ENCODE measurements at regions not wholly inside any gene's neighbourhood (a gene's known extent, or its start where the extent isn't known, plus 50 kb on each side); places are given as distances from the start of the nearest gene placed in this dataset.

DNA sequence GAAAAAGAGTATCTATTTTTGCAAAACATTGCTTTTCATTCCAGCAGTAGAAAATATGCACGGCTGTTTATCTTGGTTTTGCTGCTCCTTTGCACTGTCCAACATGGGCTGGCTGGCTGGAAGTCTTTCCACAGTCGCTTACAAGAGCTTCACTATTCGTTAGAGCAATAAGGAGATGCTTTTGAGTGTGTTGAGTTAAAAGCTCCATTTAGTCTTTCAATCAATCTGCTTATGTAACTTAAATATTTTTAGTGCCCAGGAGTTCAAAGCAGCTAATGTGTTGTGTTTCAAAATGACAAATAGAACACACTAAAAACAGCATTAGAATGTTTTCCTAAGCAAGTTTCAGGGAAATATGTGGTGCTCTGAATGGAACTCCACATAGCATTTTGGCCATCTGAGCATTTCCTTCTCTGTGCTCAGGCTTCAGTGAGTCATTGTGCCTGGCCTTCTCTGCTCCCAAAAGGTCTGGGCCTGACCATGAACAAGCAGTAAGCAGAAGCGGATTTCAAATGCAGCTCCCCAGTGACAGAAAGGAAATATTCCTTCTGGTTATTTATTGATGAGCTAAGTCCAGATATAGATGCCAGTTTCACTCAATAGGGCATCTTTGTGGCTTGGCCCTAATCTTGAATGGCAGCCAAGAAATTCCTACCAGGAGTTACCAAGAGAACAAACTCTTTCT is 580.3 kb downstream of the TENT5A start:
- TF ChIP-seq EZH2phosphoT487 (IDR thresholded peaks at IDR 0.05; ENCODE audit: insufficient read depth, low read depth) (no peak), EZH2 (IDR thresholded peaks at IDR 0.05; ENCODE audit: insufficient read depth, poor library complexity, severe bottlenecking) (no peak)

Measured in GM23248 (cell line).